ACC112 (cell line): ENCODE measurements at regions not wholly inside any gene's neighbourhood (a gene's known extent, or its start where the extent isn't known, plus 50 kb on each side); places are given as distances from the start of the nearest gene placed in this dataset.

Experiments used
- H2AFZ ChIP-seq: fragments of 200-600 bp; sonication (generic); one replicate; pipeline ENCODE4 v1.6.0; 2017; ENCODE audit warnings: antibody characterized with exemption, low read length; ENCODE audit not compliant: unreplicated experiment
- H3K27ac ChIP-seq: fragments of 200-600 bp; sonication (generic); 2 replicates; pipeline ENCODE4 v1.5.1; 2014; ENCODE audit warnings: low read depth, mild to moderate bottlenecking, antibody characterized with exemption, low read length, moderate library complexity
- H3K27me3 ChIP-seq: fragments of 200-600 bp; sonication (generic); 2 replicates; pipeline ENCODE4 v1.6.1; 2014; ENCODE audit warnings: mild to moderate bottlenecking, antibody characterized with exemption, low read length, moderate library complexity, mixed read lengths; ENCODE audit not compliant: insufficient read depth
- H3K36me3 ChIP-seq: fragments of 200-600 bp; sonication (generic); 2 replicates; pipeline ENCODE4 v1.6.1; 2016; ENCODE audit warnings: mild to moderate bottlenecking, antibody characterized with exemption, low read length, moderate library complexity, mixed read lengths; ENCODE audit not compliant: insufficient read depth
- H3K4me1 ChIP-seq: fragments of 200-600 bp; sonication (generic); one replicate; pipeline ENCODE4 v1.6.1; 2016; ENCODE audit warnings: low read length, mixed read lengths; ENCODE audit not compliant: insufficient read depth, unreplicated experiment, control insufficient read depth
- H3K4me3 ChIP-seq: fragments of 200-600 bp; sonication (generic); 2 replicates; pipeline ENCODE4 v1.5.1; 2014; ENCODE audit warnings: mild to moderate bottlenecking, low read depth, low read length
- H3K79me2 ChIP-seq: fragments of 200-600 bp; sonication (generic); one replicate; pipeline ENCODE4 v1.6.0; 2016; ENCODE audit warnings: low read length; ENCODE audit not compliant: control insufficient read depth, unreplicated experiment, insufficient read depth

DNA sequence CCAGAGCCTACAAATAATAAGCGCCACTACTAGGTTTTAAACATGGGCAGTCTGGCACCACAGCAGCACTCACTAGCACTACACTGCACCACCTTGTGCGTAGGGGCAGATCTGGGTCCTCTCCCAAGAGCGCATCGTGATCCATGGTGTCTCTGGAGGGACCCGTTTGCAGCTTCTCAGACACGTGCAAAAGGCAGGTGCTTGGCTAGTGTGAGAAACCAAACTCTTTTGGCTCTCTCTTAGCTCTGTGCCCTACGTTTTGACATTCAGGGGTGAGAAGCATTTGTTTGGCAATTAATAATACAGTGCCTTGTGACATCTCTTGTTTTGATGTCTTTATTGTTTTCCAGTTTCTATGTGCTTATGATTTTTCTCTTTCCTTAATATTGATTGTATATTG lies 75.4 kb upstream of the EGFLAM start:
- Histone ChIP-seq H3K4me3 (no peak overlapping the region), H3K27ac (no peak overlapping the region), H3K4me1 (no peaks in the 10 kb centered on the region), H3K36me3 (no peaks in the 10 kb centered on the region), H3K79me2 (no peaks in the 10 kb centered on the region), H3K27me3 (peaks cover 81% of the 10 kb centered on the region), H2AFZ (no peak overlapping the region)

DNA sequence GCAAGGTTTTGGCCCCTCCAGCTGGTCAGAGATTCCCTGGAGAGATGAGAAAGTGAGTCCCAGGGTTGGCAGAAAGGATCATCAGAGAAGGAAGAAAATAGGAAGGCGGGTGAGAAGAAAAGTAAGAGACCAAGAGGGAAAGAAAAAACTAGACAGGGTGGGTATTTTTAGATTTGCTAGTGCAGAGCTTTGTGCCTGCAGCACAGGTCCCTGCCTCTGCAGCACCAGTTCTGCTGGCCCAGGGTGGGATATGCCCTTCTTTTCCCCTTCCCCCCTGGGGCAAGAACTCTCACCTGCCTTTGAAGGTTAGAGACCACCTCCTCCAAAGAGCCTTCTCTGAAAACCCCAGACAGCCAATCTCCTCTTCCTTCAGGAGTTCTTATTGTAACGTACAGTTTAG lies 90.3 kb upstream of the EGFLAM start:
- Histone ChIP-seq H3K36me3 (no peaks in the 10 kb centered on the region), H3K4me1 (no peaks in the 10 kb centered on the region), H3K27ac (no peak overlapping the region), H3K4me3 (no peak overlapping the region), H2AFZ (no peak overlapping the region), H3K27me3 (peaks cover 38% of the 10 kb centered on the region; the same call in 1 of the 2 replicates), H3K79me2 (no peaks in the 10 kb centered on the region)

DNA sequence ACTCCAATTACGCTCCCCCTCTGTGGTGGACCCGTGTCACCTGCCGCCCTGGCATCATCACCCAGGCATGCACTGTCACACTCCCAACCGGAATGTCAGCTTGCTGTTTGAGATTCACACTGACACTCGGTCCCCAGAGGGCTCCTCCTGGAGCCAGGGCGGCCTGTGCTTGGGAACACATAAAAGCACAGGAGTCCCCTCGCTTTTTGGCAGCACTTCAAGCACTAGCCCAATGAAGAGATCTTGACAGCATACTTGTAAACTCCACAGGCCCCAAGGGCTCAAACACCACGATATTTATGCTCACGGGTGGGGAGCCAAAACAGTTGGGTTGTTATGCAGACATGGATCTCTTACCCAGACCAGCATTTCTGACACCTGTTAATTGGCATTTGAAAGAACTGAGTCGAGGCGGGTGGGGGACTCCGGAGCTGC lies 90.8 kb upstream of the EGFLAM start:
- no peaks in the 10 kb centered on the region for H3K79me2 ChIP-seq
- peaks cover 38% of the 10 kb centered on the region; the same call in 1 of the 2 replicates for H3K27me3 ChIP-seq
- H3K4me1 ChIP-seq, result no peaks in the 10 kb centered on the region
- no peak overlapping the region for H3K4me3 ChIP-seq
- H2AFZ ChIP-seq, result no peak overlapping the region
- no peaks in the 10 kb centered on the region for H3K36me3 ChIP-seq
- no peak overlapping the region for H3K27ac ChIP-seq

DNA sequence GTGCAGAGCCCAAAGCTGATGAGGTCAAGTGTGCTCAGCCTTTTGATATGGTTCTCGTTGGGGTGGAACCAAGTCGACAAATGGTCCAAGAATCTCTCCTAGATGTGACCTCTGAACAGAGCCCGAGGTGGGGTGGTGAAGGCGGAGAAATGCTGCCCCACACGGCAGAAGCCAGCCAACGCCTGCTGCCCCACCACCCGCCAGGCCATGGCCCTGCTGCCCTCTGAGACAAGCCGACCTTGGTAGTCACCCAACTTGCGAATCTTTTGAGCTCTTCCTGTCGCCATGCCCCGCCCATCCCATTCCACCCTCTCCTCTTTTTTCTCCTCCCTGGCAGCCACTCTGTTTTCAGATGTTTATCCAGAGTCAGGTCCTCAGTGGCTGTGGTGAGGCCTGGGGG lies 91.5 kb upstream of the EGFLAM start:
- no peak overlapping the region for H2AFZ ChIP-seq
- no peaks in the 10 kb centered on the region for H3K79me2 ChIP-seq
- H3K27ac ChIP-seq, result no peak overlapping the region
- no peaks in the 10 kb centered on the region for H3K36me3 ChIP-seq
- H3K4me1 ChIP-seq, result no peaks in the 10 kb centered on the region
- H3K27me3 ChIP-seq, result peaks cover 38% of the 10 kb centered on the region; the same call in 1 of the 2 replicates
- no peak overlapping the region for H3K4me3 ChIP-seq

DNA sequence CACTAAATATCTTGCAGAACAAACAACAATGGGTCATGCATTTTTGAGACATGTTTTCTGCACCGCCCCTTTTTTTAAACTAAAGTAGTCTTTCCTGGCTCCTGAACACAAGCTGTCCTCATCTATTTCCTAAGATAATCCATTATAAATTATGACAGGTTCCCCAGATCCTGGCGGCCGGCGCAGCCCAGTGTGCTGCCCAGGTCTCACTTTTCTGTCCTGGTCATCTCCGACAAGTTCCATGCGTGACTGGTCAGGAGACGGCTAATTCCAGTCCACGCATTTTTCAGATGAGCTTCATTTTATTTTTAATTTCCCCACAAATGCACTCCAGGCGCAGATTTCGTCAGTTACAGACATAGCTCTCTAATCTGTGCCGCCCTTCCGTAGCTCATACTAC lies 92.9 kb upstream of the EGFLAM start:
- Histone ChIP-seq H3K79me2 (no peaks in the 10 kb centered on the region), H3K27me3 (peaks cover 41% of the 10 kb centered on the region; the same call in 1 of the 2 replicates)

DNA sequence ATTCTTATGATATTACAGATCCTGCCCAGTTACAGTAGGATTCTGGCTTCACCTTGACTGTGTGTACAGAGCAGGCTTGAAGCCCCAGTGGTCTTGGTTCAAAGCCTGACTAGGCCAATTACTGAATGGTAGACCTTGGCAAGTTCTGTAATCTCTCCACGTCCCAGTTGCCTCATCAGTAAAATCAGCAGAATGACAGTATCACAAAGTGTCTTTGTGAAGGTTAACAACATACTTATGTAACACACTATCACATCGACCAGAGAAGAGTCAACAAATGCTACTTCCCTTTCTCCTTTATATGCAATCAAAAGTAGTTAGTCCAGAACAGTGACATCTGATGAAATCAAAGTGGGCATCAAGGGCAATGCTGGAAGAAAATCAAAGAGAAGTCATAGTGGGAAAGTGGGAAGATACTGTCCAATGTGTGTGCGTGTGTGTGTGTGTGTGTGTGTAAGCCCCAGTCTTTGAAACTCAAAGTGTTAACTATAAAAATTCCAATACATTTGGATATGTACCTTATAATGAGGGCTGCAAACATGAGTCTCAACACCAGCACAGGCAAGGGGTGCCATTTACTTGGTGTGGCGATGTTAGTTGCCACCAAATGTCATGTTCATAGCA lies 93.5 kb upstream of the EGFLAM start:
- H2AFZ ChIP-seq, result no peak overlapping the region
- no peaks in the 10 kb centered on the region for H3K79me2 ChIP-seq
- H3K36me3 ChIP-seq, result no peaks in the 10 kb centered on the region
- no peaks in the 10 kb centered on the region for H3K4me1 ChIP-seq
- no peak overlapping the region for H3K27ac ChIP-seq
- H3K4me3 ChIP-seq, result no peak overlapping the region
- peaks cover 41% of the 10 kb centered on the region; the same call in 1 of the 2 replicates for H3K27me3 ChIP-seq

More for the DNA sequence above, 92.9 kb upstream of the EGFLAM start:
- Histone ChIP-seq H3K36me3 (no peaks in the 10 kb centered on the region), H3K4me3 (no peak overlapping the region), H2AFZ (no peak overlapping the region), H3K4me1 (no peaks in the 10 kb centered on the region), H3K27ac (no peak overlapping the region)

DNA sequence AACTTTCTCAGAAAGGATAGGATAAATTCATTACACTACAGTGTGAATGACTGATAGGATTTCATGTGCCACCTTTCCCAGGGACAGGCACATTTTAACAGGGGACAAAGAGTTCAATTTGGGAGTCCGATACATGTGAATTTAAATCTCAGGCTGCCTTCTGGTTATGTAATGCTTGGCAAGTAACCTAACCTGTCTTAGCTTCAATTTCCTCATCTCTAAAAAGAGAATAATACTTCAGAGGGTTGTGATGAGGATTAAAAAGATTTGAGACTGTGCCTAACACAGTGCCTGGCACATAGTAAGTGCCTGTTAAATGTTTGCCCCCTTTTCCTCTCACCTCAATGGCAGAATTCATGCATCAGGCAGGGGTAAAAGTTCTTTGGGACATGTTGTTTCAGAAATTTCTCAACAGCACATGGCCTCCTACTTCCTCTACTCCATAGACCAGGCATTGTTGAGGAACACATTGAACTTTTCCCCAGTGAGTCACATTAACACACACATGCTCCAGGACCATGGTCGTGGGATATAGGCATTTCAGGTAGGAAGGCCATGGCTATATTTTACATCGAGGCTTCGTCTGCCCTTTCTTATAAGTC lies 94.6 kb upstream of the EGFLAM start:
- Histone ChIP-seq H2AFZ (no peak overlapping the region), H3K36me3 (no peaks in the 10 kb centered on the region), H3K27ac (no peak overlapping the region), H3K79me2 (no peaks in the 10 kb centered on the region), H3K4me3 (no peak overlapping the region), H3K4me1 (no peaks in the 10 kb centered on the region), H3K27me3 (peaks cover 47% of the 10 kb centered on the region)

DNA sequence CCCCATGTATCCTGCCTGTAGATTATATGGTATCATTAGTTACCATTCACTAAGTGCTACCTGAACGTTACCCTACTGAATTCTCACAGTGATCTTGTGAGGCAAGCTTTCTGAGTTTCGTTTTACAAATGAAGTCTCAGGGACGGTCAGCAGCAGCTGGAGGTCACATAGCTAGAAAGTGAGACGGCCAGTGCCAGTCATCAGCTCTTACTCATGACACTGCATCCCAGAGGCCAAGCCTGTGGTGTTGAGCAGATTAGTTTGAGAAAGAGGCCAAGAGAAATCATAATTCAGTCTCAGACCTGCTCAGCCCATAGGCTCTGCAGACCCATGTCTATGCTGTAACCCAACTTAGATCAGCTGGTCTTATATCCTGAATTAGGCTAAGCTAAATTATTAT lies 95.7 kb upstream of the EGFLAM start:
- Histone ChIP-seq H3K4me3 (no peak overlapping the region), H3K36me3 (no peaks in the 10 kb centered on the region), H3K27ac (no peak overlapping the region), H3K79me2 (no peaks in the 10 kb centered on the region), H3K4me1 (no peaks in the 10 kb centered on the region), H2AFZ (no peak overlapping the region), H3K27me3 (peaks cover 41% of the 10 kb centered on the region)

DNA sequence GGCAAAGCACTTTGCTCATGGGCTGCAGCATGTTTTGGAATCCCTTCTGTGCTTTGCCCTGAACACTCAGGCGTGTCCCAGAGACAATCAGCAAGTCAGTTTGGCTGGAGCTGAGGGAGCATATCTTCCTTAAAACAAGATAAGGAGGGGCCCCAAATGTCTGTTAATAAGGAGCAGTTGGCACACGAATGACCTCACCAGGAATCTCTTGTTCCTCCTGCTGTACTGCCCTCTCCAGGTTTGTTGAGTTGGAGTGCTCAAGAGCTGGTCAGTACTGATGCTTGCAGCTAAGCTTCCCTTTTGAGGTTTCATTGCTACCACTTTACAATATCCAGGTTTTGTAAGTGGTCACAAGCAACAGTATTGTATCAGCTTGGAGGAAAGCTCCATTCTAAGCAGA lies 101.3 kb upstream of the EGFLAM start:
- Histone ChIP-seq H3K4me1 (no peaks in the 10 kb centered on the region), H3K27me3 (peaks cover 54% of the 10 kb centered on the region), H3K36me3 (no peaks in the 10 kb centered on the region), H3K27ac (no peak overlapping the region), H3K79me2 (no peaks in the 10 kb centered on the region), H2AFZ (no peak overlapping the region), H3K4me3 (no peak overlapping the region)

DNA sequence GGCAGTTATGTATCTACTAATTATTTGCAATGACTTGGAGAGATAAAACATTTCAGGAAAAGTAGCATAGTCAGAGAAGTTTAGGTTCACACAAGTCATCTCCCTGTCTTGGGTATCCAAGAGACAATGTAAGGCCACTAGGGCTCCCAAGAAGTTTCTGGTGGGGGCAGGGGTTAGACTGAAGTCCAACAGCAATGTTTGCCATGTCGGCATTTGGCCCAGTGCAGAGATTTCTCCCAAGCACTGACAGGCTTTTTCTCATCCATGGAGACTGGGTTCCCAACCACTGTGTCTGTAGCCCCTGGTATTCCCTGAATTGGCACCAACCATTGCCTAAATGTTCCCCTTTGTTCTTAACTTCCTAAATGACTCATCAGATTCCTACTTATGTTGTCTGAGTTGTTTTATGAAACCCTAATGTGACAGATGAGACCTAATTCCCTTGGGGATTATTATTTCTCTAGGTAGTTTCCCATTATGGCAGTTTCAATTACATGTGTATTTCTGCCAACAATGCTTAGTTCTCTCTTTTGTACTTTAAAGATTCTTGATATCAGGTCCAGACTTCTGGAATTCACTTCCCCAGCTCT lies 103.6 kb upstream of the EGFLAM start:
- peaks cover 67% of the 10 kb centered on the region for H3K27me3 ChIP-seq
- H2AFZ ChIP-seq, result no peak overlapping the region
- no peaks in the 10 kb centered on the region for H3K36me3 ChIP-seq
- no peak overlapping the region for H3K4me3 ChIP-seq
- H3K4me1 ChIP-seq, result no peaks in the 10 kb centered on the region
- H3K79me2 ChIP-seq, result no peaks in the 10 kb centered on the region
- no peak overlapping the region for H3K27ac ChIP-seq

DNA sequence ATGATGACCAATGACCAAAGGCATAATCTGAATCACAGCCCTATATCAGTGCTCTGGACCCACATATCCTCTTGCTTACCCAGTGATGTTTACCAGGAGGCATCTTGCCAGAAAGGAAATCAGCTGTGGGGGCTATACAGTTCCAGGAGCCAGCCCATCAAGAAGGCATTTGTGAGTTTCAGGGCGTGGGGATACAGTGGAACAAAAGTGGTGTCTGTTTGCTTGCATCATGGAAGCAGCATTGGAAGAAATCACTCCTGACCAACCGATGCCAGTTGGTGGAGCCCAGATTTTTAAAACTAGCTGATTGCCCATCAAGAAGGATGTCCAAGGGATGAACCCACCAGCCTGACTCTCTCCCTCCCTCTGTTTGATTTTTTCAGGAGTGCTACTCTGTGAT lies 106.5 kb upstream of the EGFLAM start:
- no peak overlapping the region for H2AFZ ChIP-seq
- H3K36me3 ChIP-seq, result no peaks in the 10 kb centered on the region
- H3K4me1 ChIP-seq, result no peaks in the 10 kb centered on the region
- no peak overlapping the region for H3K4me3 ChIP-seq
- no peak overlapping the region for H3K27ac ChIP-seq
- no peaks in the 10 kb centered on the region for H3K79me2 ChIP-seq
- peaks cover 64% of the 10 kb centered on the region for H3K27me3 ChIP-seq
